ENCODE measurements at regions not wholly inside any gene's neighbourhood (a gene's known extent, or its start where the extent isn't known, plus 50 kb on each side); places are given as distances from the start of the nearest gene placed in this dataset.

DNA sequence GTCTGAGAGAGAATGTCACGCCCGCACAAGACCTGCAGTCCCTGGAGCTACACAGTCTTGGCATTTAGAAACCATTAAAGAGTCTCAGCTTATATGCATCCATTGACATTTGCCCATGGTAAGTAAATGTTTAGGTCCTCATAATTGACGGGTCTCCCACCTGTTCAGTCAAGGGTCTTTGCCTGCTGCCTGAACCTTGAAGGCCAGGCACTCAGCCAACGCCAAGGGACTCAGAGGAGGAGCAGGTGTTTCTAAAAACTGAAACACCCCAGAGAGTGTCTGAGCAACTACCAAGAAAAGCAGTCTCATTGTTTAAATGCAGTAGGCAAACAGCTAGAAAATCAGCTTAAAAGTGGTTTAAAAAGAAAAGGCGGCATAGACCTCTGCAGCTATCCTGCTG, 264.7 kb upstream of the AKR1E2 start:
- no peak for DNase-seq
- no peak overlapping the region for H3K4me3 Mint-ChIP-seq
- Histone ChIP-seq H3K27me3 (replicated peaks in 1 of 4; ENCODE audit: control extremely low read depth in 1 of 4, control insufficient read depth in 3 of 4, insufficient read depth in 4 of 4, low read length in 3 of 4) (peaks cover 0 to 3% (median 0%) of the 10 kb centered on the region in 4 experiments), H3K27ac (ENCODE audit: low read length in 2 of 2) (no peak overlapping the region), H3K79me2 (ENCODE audit: control insufficient read depth, insufficient read depth, low read length) (no peaks in the 10 kb centered on the region), H3K4me1 (ENCODE audit: control insufficient read depth in 2 of 2, insufficient read depth in 2 of 2, low read length in 2 of 2) (no peaks in the 10 kb centered on the region), H3K4me3 (ENCODE audit: control extremely low read depth in 1 of 5, extremely low read depth in 1 of 5, insufficient read depth in 1 of 5, low read depth in 2 of 5, low read length in 4 of 5) (no peak overlapping the region), H4K20me1 (ENCODE audit: control insufficient read depth, insufficient read depth, low read length, poor library complexity, severe bottlenecking) (no peaks in the 10 kb centered on the region), H3K9ac (ENCODE audit: low read length) (no peak overlapping the region), H3K36me3 (replicated peaks in 1 of 2; ENCODE audit: control extremely low read depth in 1 of 2, control insufficient read depth in 1 of 2, extremely low read depth in 1 of 2, insufficient read depth in 2 of 2, low read length in 1 of 2) (no peaks in the 10 kb centered on the region), H3K4me2 (replicated peaks; ENCODE audit: low read depth, low read length, poor library complexity, severe bottlenecking) (no peak overlapping the region), H2AFZ (ENCODE audit: insufficient read depth, low read depth, low read length, poor library complexity, severe bottlenecking) (no peak overlapping the region), H3K9me3 (ENCODE audit: control extremely low read depth in 1 of 3, control insufficient read depth in 2 of 3, insufficient read depth in 1 of 3, low read length in 2 of 3) (peaks cover 0 to 4% (median 0%) of the 10 kb centered on the region in 3 donors)
- H3K27ac Mint-ChIP-seq: no peak overlapping the region
- no peak for TF ChIP-seq EZH2 (IDR thresholded peaks at IDR 0.05; ENCODE audit: borderline replicate concordance, insufficient read depth, low read depth, low read length, poor library complexity, severe bottlenecking)
- TF ChIP-seq, protein P1, sequence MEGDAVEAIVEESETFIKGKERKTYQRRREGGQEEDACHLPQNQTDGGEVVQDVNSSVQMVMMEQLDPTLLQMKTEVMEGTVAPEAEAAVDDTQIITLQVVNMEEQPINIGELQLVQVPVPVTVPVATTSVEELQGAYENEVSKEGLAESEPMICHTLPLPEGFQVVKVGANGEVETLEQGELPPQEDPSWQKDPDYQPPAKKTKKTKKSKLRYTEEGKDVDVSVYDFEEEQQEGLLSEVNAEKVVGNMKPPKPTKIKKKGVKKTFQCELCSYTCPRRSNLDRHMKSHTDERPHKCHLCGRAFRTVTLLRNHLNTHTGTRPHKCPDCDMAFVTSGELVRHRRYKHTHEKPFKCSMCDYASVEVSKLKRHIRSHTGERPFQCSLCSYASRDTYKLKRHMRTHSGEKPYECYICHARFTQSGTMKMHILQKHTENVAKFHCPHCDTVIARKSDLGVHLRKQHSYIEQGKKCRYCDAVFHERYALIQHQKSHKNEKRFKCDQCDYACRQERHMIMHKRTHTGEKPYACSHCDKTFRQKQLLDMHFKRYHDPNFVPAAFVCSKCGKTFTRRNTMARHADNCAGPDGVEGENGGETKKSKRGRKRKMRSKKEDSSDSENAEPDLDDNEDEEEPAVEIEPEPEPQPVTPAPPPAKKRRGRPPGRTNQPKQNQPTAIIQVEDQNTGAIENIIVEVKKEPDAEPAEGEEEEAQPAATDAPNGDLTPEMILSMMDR (IDR thresholded peaks at IDR 0.05): no peak
- H3K4me1 Mint-ChIP-seq: no peaks in the 10 kb centered on the region
- 93% methylated on average over 2 of the region's 5 CpGs for WGBS (ENCODE audit: insufficient coverage)
- ChIA-PET CTCF (no interaction called here), POLR2A (interaction anchor here (0.6 kb wide), 1 partner anchor 21 kb away, joined by 4 read pairs; no protein-coding TSS in a partner anchor)
- intact Hi-C loops (cut with micrococcal nuclease): no loop called here
- H3K9me3 Mint-ChIP-seq (ENCODE audit: insufficient read depth): no peaks in the 10 kb centered on the region
- ATAC-seq (ENCODE audit: low read depth): no peak
- peaks cover 16% of the 10 kb centered on the region for H3K27me3 Mint-ChIP-seq

DNA sequence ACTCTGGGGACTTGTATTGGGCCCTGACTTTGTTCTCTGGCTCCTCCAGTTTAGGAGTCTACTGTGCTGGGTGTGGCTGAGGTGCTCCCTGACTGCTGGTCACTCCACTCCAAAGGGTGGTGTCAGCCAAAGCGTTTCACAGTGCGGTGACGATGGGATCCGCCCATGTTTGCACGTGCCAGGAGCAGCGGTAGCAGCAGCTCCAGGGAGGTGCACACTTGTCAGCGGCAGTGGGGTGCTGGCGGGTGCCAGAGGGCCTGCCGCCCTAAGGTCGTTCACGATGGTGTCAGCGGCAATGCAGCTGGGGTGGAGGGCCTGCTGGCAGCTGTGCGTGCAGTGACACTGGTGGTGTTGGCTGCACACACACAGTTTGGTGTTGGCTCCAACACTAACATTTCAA, 268.5 kb upstream of the AKR1E2 start:
- H3K27me3 ChIP-seq (replicated peaks in 1 of 4; ENCODE audit: control extremely low read depth in 1 of 4, control insufficient read depth in 3 of 4, insufficient read depth in 4 of 4, low read length in 3 of 4): no peaks in the 10 kb centered on the region
- no peak for ATAC-seq (ENCODE audit: low read depth)

More for the DNA sequence above, 268.5 kb upstream of the AKR1E2 start:
- peaks cover 0 to 4% (median 0%) of the 10 kb centered on the region in 3 donors for H3K9me3 ChIP-seq (ENCODE audit: control extremely low read depth in 1 of 3, control insufficient read depth in 2 of 3, insufficient read depth in 1 of 3, low read length in 2 of 3)
- no peaks in the 10 kb centered on the region for H4K20me1 ChIP-seq (ENCODE audit: control insufficient read depth, insufficient read depth, low read length, poor library complexity, severe bottlenecking)
- Mint-ChIP-seq H3K27ac (no peak overlapping the region), H3K4me3 (no peak overlapping the region), H3K4me1 (no peaks in the 10 kb centered on the region), H3K9me3 (ENCODE audit: insufficient read depth) (no peaks in the 10 kb centered on the region), H3K27me3 (peaks cover 4% of the 10 kb centered on the region)
- no peaks in the 10 kb centered on the region for H3K36me3 ChIP-seq (replicated peaks in 1 of 2; ENCODE audit: control extremely low read depth in 1 of 2, control insufficient read depth in 1 of 2, extremely low read depth in 1 of 2, insufficient read depth in 2 of 2, low read length in 1 of 2)
- no peaks in the 10 kb centered on the region for H3K4me1 ChIP-seq (ENCODE audit: control insufficient read depth in 2 of 2, insufficient read depth in 2 of 2, low read length in 2 of 2)
- H2AFZ ChIP-seq (ENCODE audit: insufficient read depth, low read depth, low read length, poor library complexity, severe bottlenecking): no peak overlapping the region
- H3K4me3 ChIP-seq (ENCODE audit: control extremely low read depth in 1 of 5, extremely low read depth in 1 of 5, insufficient read depth in 1 of 5, low read depth in 2 of 5, low read length in 4 of 5): no peak overlapping the region
- no peak overlapping the region for H3K27ac ChIP-seq (ENCODE audit: low read length in 2 of 2)
- POLR2A ChIA-PET: no interaction called here
- H3K4me2 ChIP-seq (replicated peaks; ENCODE audit: low read depth, low read length, poor library complexity, severe bottlenecking): no peak overlapping the region
- H3K79me2 ChIP-seq (ENCODE audit: control insufficient read depth, insufficient read depth, low read length): no peaks in the 10 kb centered on the region
- TF ChIP-seq, protein P1 (IDR thresholded peaks at IDR 0.05): no peak
- no peak for TF ChIP-seq EZH2 (IDR thresholded peaks at IDR 0.05; ENCODE audit: borderline replicate concordance, insufficient read depth, low read depth, low read length, poor library complexity, severe bottlenecking)
- DNase-seq: no peak
- WGBS (ENCODE audit: insufficient coverage): 95% methylated on average over 13 of the region's 13 CpGs
- CTCF ChIA-PET: no interaction called here
- intact Hi-C loops (cut with micrococcal nuclease): no loop called here
- no peak overlapping the region for H3K9ac ChIP-seq (ENCODE audit: low read length)

Measured in B cell (primary cell).